Heart right ventricle (tissue), 16 donors: ENCODE measurements at regions not wholly inside any gene's neighbourhood (a gene's known extent, or its start where the extent isn't known, plus 50 kb on each side); places are given as distances from the start of the nearest gene placed in this dataset.

Experiments used
- ATAC-seq, 8 donors: fragments of 200-7000 bp; cut with Tn5 transposase; one replicate each; pipeline ENCODE4 v1.9.1; 2020; ENCODE audit warnings: mild to moderate bottlenecking in 8 of 8, moderate library complexity in 8 of 8, moderate number of reproducible peaks in 1 of 8
- DNase-seq, 2 donors: peaks; one replicate each; pipeline ENCODE4 v3.0.0-alpha.2; 2020
- H3K27ac ChIP-seq, 10 donors: fragments of 200-600 bp; sonication (generic) in 2 of 10; one replicate each; pipeline versions ENCODE4 v1.5.0 to v1.8.0; 2020 to 2022; ENCODE audit warnings: mild to moderate bottlenecking in 3 of 10
- H3K27me3 ChIP-seq, 7 donors: fragments of 200-600 bp; one replicate each; pipeline ENCODE4 v1.8.0; 2021 to 2022; ENCODE audit warnings: mild to moderate bottlenecking in 2 of 7
- H3K36me3 ChIP-seq, 9 donors: fragments of 200-600 bp; sonication (generic) in 1 of 9; one replicate each; pipeline versions ENCODE4 v1.5.0 to v1.8.0; 2020 to 2022; ENCODE audit warnings: mild to moderate bottlenecking in 2 of 9
- H3K4me1 ChIP-seq, 9 donors: fragments of 200-600 bp; sonication (generic) in 1 of 9; one replicate each; pipeline versions ENCODE4 v1.5.0 to v1.8.0; 2020 to 2022; ENCODE audit warnings: mild to moderate bottlenecking in 4 of 9
- H3K4me3 ChIP-seq, 10 donors: fragments of 200-600 bp; sonication (generic) in 2 of 10; one replicate each; pipeline versions ENCODE4 v1.5.0 to v1.8.0; 2020 to 2022; ENCODE audit warnings: mild to moderate bottlenecking in 7 of 10, moderate library complexity in 2 of 10
- H3K9me3 ChIP-seq, 11 donors: fragments of 200-600 bp in 10 of 11; sonication (generic) in 2 of 11; one replicate each; pipeline versions ENCODE4 v1.5.0 to v1.8.0; 2013 to 2022; ENCODE audit warnings: mild to moderate bottlenecking in 2 of 11, control low read depth in 1 of 11, moderate library complexity in 1 of 11
- CTCF ChIP-seq, 9 donors: fragments of 200-600 bp; sonication (generic) in 2 of 9; IDR thresholded peaks; one replicate each; pipeline versions ENCODE4 v1.5.0 to v1.8.0; 2021 to 2022; ENCODE audit warnings: antibody characterized with exemption in 9 of 9, mild to moderate bottlenecking in 5 of 9, moderate library complexity in 1 of 9
- WGBS, 2 donors: extraction: QIAGEN DNeasy Blood & Tissue Kit; methylation state at CpG; one replicate each; pipeline ENCODE4 v1.1.7; 2013; ENCODE audit warnings: inconsistent platforms in 1 of 2; 5-methylcytosine and 5-hydroxymethylcytosine counted together
- intact Hi-C, 10 donors: fragments of 100-400 bp; cut with DNase I; formaldehyde crosslinking; loops; one replicate each; pipeline versions ENCODE4 v1.11.1 to v1.14.2; 2022
- donor health status: Arrhythmogenic right ventricular cardiomyopathy.
- donor health status: ischemic (EF 13 %, LVEDD 7.1; RV severe dilation, severe dysfunction).
- donor health status: healthy with polysubstance abuse.
- donor health status: DM: no; HTN: yes; CAD: no.
- donor health status: DM: no; HTN: no; CAD: no.
- donor health status: ischemic (EF 25% LVEDD 6.9; RV normal size, moderate dysfunction).
- donor health status: ischemic (EF 25% LVEDD 5.7; RV mildly dilated, moderate dysfunction).
- donor health status: healthy.
- donor health status: DM: yes; HTN: yes; CAD: no.
- donor health status: Ischemic cardiomyopathy.
- donor health status: ischemic (EF 35%, LVEDD 5.7; RV mildly dilated, moderate dysfunction).
- donor health status: nonischemic (EF 11% LVEDD 7.7; RV severe dilation, severe dysfunction).
- donor health status: DM: yes; HTN: yes; CAD: no.
- donor health status: PGD.
- donor health status: ischemic (EF 29% LVEDD 5.4; RV normal size, mild dysfunction).
- donor health status: nonischemic (EF 23%, LVEDD 6.1; RV moderate dilation, normal function).

- WGBS, 2 donors: 43 to 71% methylated on average over 2 of the region's 2 CpGs
- no peaks in the 10 kb centered on the region for H3K36me3 ChIP-seq
Measured at GRCh38 chr7:15018981-15019380, 116.4 kb upstream of the DGKB start.

DNA sequence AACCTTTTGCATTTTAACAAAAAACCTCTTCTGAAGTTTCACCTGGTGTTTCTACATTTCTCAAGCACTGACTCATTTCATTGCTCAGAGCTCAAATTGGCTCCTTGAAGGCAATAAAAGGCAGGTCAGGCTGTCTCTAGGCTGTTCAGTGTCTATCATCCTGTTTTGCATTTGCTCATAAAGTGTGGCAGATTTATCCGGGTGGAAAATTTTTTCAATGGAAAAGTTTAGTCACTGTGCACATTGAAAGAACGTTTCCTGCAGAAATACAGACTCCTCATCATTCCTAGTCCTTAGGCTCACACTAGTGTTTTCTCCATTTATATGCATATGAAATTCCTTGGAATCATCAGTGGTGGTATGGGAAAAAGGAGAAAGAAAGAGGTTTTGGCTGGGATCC lies 114.2 kb upstream of the DGKB start:
- Histone ChIP-seq H3K4me3 (no peak overlapping the region), H3K36me3 (no peaks in the 10 kb centered on the region), H3K4me1 (peaks cover 0 to 12% (median 0%) of the 10 kb centered on the region in 9 donors), H3K9me3 (no peaks in the 10 kb centered on the region), H3K27ac (no peak overlapping the region), H3K27me3 (no peaks in the 10 kb centered on the region)
- TF ChIP-seq CTCF (IDR thresholded peaks at IDR 0.05): no peak
- intact Hi-C loops: loop anchor here in 9 of 10 donors (1.0 to 10.0 kb wide), 5 partner anchors 192 to 301 kb away; no protein-coding TSS in a partner anchor
- 56 to 58% methylated on average over 2 of the region's 2 CpGs for WGBS, 2 donors
- no peak for ATAC-seq
- no peak for DNase-seq

More at GRCh38 chr7:15018981-15019380, 116.4 kb upstream of the DGKB start:
- H3K9me3 ChIP-seq: no peaks in the 10 kb centered on the region
- intact Hi-C loops: loop anchor here in 5 of 10 donors (5.0 to 10.0 kb wide), 2 partner anchors 194 to 302 kb away; no protein-coding TSS in a partner anchor
- ATAC-seq: no peak
- TF ChIP-seq CTCF (IDR thresholded peaks at IDR 0.05): no peak
- H3K27ac ChIP-seq: no peak overlapping the region
- H3K4me1 ChIP-seq: peaks cover 0 to 12% (median 0%) of the 10 kb centered on the region in 9 donors
- no peak for DNase-seq
- H3K27me3 ChIP-seq: no peaks in the 10 kb centered on the region
- no peak overlapping the region for H3K4me3 ChIP-seq

DNA sequence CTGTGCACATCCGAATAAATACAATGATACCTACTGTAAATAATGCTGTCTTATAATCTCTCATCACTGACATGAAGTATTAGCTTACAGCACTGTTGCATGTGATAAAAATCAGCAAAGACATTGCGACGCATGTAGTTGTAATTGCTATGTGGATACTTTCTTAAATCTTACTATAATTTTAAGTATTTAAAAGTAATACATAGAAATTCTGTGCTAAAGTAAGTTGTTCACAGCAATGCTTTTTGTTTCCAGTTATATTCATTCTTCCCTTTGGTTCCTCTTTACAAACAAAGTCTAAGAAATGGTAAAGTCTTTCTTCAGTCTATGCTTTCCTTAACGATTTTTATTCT lies 113.7 kb upstream of the DGKB start:
- WGBS, 2 donors: 25 to 28% methylated on average over 4 of the region's 4 CpGs
- Histone ChIP-seq H3K27ac (peak overlapping the region in 2 of 10 donors; percentile 59 to 77), H3K27me3 (no peaks in the 10 kb centered on the region), H3K36me3 (no peaks in the 10 kb centered on the region), H3K4me1 (peaks cover 0 to 12% (median 0%) of the 10 kb centered on the region in 9 donors), H3K4me3 (peak overlapping the region in 4 of 10 donors; percentile 17 to 39 (median 34)), H3K9me3 (no peaks in the 10 kb centered on the region)
- no peak for TF ChIP-seq CTCF (IDR thresholded peaks at IDR 0.05)
- intact Hi-C loops: loop anchor here in 9 of 10 donors (1.0 to 10.0 kb wide), 5 partner anchors 191 to 301 kb away; no protein-coding TSS in a partner anchor
- no peak for ATAC-seq
- DNase-seq: no peak

DNA sequence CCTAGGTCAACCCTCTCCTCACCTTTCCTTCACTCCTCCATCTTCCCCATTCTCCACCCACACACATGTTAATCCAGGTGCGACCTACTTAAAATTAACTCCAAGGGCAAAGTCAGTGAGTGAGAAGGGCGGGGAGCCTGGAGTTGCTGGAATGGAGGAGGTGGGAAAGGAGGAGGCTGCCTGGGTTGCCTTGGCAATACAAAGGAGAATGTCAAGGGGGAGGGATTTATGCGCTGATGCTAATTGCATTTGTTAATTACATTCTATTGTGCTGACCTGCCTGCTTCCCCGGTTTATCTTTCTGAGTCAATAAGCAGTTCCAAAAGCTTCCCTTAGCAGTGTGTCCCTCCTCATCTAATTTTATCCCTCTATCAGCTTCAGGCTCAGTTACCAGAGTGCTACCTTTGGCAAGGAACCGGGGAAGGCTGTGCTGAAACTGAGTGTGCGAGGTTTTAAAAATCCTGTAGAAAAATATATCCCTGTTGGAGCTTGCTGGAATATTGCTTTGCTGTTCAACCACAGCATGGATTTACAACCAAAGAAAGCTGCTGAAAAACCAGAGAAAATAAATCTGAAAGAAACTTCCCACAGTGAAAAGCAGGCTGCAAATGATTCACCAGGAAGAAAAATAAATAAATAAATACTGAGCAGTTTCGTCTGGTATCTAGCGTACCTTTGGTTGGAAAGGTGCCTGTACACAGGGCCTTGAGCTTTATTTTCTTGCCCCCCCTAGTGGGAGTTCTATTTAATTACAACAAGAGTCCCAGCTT lies 113.2 kb upstream of the DGKB start:
- peak overlapping the region in 7 of 10 donors; percentile 1 to 77 (median 54) for H3K27ac ChIP-seq
- H3K4me3 ChIP-seq: peak overlapping the region in 7 of 10 donors; percentile 17 to 39 (median 34)
- H3K27me3 ChIP-seq: no peaks in the 10 kb centered on the region
- ATAC-seq (peak; percentile 81 to 94 (median 87)), DNase-seq (peak; percentile 8 to 23)
- H3K9me3 ChIP-seq: no peaks in the 10 kb centered on the region
- H3K4me1 ChIP-seq: peaks cover 0 to 12% (median 0%) of the 10 kb centered on the region in 9 donors
- intact Hi-C loops: loop anchor here (1.0 to 10.0 kb wide), 6 partner anchors 191 to 300 kb away; no protein-coding TSS in a partner anchor
- peak; percentile 56 to 83 (median 76) for TF ChIP-seq CTCF (IDR thresholded peaks at IDR 0.05)
- H3K36me3 ChIP-seq: no peaks in the 10 kb centered on the region
- WGBS, 2 donors: 16 to 17% methylated on average over 8 of the region's 8 CpGs
